Stimulated activated CD8-positive, alpha-beta memory T cell treated with anti-CD3 and anti-CD28 coated beads, Interleukin-4, amount 100 ng/mL, for 1 hour (primary cell): ENCODE measurements at regions not wholly inside any gene's neighbourhood (a gene's known extent, or its start where the extent isn't known, plus 50 kb on each side); places are given as distances from the start of the nearest gene placed in this dataset.
"Not testable (repeated sequence)": the region's sequence is repeated elsewhere in the genome, so short reads cannot be mapped to it uniquely, and the experiment has no call there.

ENCODE experiments used
- DNase-seq, 2 donors: peaks; one replicate each; pipeline ENCODE4 v3.0.0-alpha.2; 2020; ENCODE audit warnings: low read depth in 2 of 2, low spot score in 1 of 2

- DNase-seq = no peak
Observed at GRCh38 chr9:74078647-74079046, 418.5 kb upstream of the RORB start.

GRCh38 chr9:74080652-74081051, 416.5 kb upstream of the RORB start:
- DNase-seq = not testable (repeated sequence)

- no peak for DNase-seq
Observed at GRCh38 chr9:74083681-74084433, 413.3 kb upstream of the RORB start.

- DNase-seq = not testable (repeated sequence)
Observed at GRCh38 chr9:74085384-74086037, 411.6 kb upstream of the RORB start.

- not testable (repeated sequence) for DNase-seq
Observed at GRCh38 chr9:74090921-74091320, 406.2 kb upstream of the RORB start.

- no peak for DNase-seq
Observed at GRCh38 chr9:74092491-74092834, 404.7 kb upstream of the RORB start.

GRCh38 chr9:74094037-74094436, 403.1 kb upstream of the RORB start:
- DNase-seq = not testable (repeated sequence)

- DNase-seq = no peak
Observed at GRCh38 chr9:74094766-74095165, 402.4 kb upstream of the RORB start.

GRCh38 chr9:74095925-74096324, 401.2 kb upstream of the RORB start:
- no peak for DNase-seq

- no peak for DNase-seq
Observed at GRCh38 chr9:74096420-74096819, 400.7 kb upstream of the RORB start.

GRCh38 chr9:74100042-74100441, 397.1 kb upstream of the RORB start:
- DNase-seq = no peak

- DNase-seq = not testable (repeated sequence)
Observed at GRCh38 chr9:74102148-74102547, 395.0 kb upstream of the RORB start.

GRCh38 chr9:74102702-74103101, 394.4 kb upstream of the RORB start:
- no peak for DNase-seq

GRCh38 chr9:74107692-74108091, 389.4 kb upstream of the RORB start:
- DNase-seq = no peak

- no peak for DNase-seq
Observed at GRCh38 chr9:74115976-74116375, 381.2 kb upstream of the RORB start.

GRCh38 chr9:74117151-74117550, 380.0 kb upstream of the RORB start:
- no peak for DNase-seq

- no peak for DNase-seq
Observed at GRCh38 chr9:74117731-74118130, 379.4 kb upstream of the RORB start.

GRCh38 chr9:74120061-74120460, 377.1 kb upstream of the RORB start:
- no peak for DNase-seq

- no peak for DNase-seq
Observed at GRCh38 chr9:74120470-74120869, 376.7 kb upstream of the RORB start.

GRCh38 chr9:74122216-74122615, 374.9 kb upstream of the RORB start:
- no peak for DNase-seq

- no peak for DNase-seq
Observed at GRCh38 chr9:74122661-74123060, 374.5 kb upstream of the RORB start.

- no peak for DNase-seq
Observed at GRCh38 chr9:74125941-74126340, 371.2 kb upstream of the RORB start.

- DNase-seq = no peak
Observed at GRCh38 chr9:74132986-74133385, 364.1 kb upstream of the RORB start.
